T47D (cell line): ENCODE measurements at regions not wholly inside any gene's neighbourhood (a gene's known extent, or its start where the extent isn't known, plus 50 kb on each side); places are given as distances from the start of the nearest gene placed in this dataset.

Experiments
- DNase-seq, 2 experiments: peaks; one replicate each; pipeline versions ENCODE4 v3.0.0 to v3.0.0-alpha.2; 2011 to 2012; ENCODE audit warnings: low read depth in 1 of 2, low spot score in 1 of 2
- JUND ChIP-seq: IDR thresholded peaks from 2 replicates; pipeline ENCODE4 v1.6.1; 2012; ENCODE audit warnings: low read depth
- in situ Hi-C: cut with HindIII; loops from 2 replicates; pipeline ENCODE4 v1.10.0; 2016; ENCODE audit warnings: low sequenced_read_pairs, low pct_unique_long_range_greater_than_20kb

GRCh38 chr5:6321078-6321477 is 57.3 kb downstream of the MED10 start:
- DNase-seq: no peak
- in situ Hi-C loops: no loop called here
- no peak for TF ChIP-seq JUND

GRCh38 chr5:6319116-6319515 is 59.2 kb downstream of the MED10 start:
- in situ Hi-C loops: no loop called here
- DNase-seq: no peak

GRCh38 chr5:6317116-6317798 is 61.1 kb downstream of the MED10 start:
- in situ Hi-C loops: no loop called here
- DNase-seq: no peak
- no peak for TF ChIP-seq JUND

More at GRCh38 chr5:6319116-6319515, 59.2 kb downstream of the MED10 start:
- no peak for TF ChIP-seq JUND

- in situ Hi-C loops: no loop called here
- no peak for TF ChIP-seq JUND
- DNase-seq: no peak
Measured at GRCh38 chr5:6315580-6315979, 62.8 kb downstream of the MED10 start.

- in situ Hi-C loops: no loop called here
- no peak for TF ChIP-seq JUND
- no peak for DNase-seq
Measured at GRCh38 chr5:6311568-6312501, 66.5 kb downstream of the MED10 start.

- no peak for DNase-seq
- no peak for TF ChIP-seq JUND
- in situ Hi-C loops: no loop called here
Measured at GRCh38 chr5:6309949-6310348, 68.4 kb downstream of the MED10 start.

GRCh38 chr5:6308683-6309082 is 69.7 kb downstream of the MED10 start:
- in situ Hi-C loops: no loop called here
- no peak for DNase-seq
- TF ChIP-seq JUND: no peak

- in situ Hi-C loops: no loop called here
- no peak for TF ChIP-seq JUND
- DNase-seq: no peak
Measured at GRCh38 chr5:6307304-6307703, 71.0 kb downstream of the MED10 start.

GRCh38 chr5:6305853-6306252 is 72.5 kb downstream of the MED10 start:
- TF ChIP-seq JUND: no peak
- in situ Hi-C loops: no loop called here

GRCh38 chr5:6302684-6303083 is 75.7 kb downstream of the MED10 start:
- peak in 1 of 2 experiments; percentile 56 for DNase-seq
- in situ Hi-C loops: no loop called here
- no peak for TF ChIP-seq JUND

More at GRCh38 chr5:6305853-6306252, 72.5 kb downstream of the MED10 start:
- no peak for DNase-seq

GRCh38 chr5:6302075-6302474 is 76.3 kb downstream of the MED10 start:
- no peak for TF ChIP-seq JUND
- DNase-seq: no peak
- in situ Hi-C loops: no loop called here

- no peak for TF ChIP-seq JUND
- DNase-seq: no peak
- in situ Hi-C loops: no loop called here
Measured at GRCh38 chr5:6296524-6296923, 81.8 kb downstream of the MED10 start.

- DNase-seq: peak in 1 of 2 experiments; percentile 46
- no peak for TF ChIP-seq JUND
- in situ Hi-C loops: no loop called here
Measured at GRCh38 chr5:6291961-6292360, 86.4 kb downstream of the MED10 start.
